ENCODE measurements at regions not wholly inside any gene's neighbourhood (a gene's known extent, or its start where the extent isn't known, plus 50 kb on each side); places are given as distances from the start of the nearest gene placed in this dataset.

- DNase-seq, result no peak
These were observed 329.0 kb downstream of the C11orf87 start for GRCh38 chr11:109750964-109751363.

GRCh38 chr11:109752212-109752825 is 330.3 kb downstream of the C11orf87 start:
- no peak for DNase-seq

GRCh38 chr11:109756521-109756920 is 334.5 kb downstream of the C11orf87 start:
- DNase-seq, result no peak

DNA sequence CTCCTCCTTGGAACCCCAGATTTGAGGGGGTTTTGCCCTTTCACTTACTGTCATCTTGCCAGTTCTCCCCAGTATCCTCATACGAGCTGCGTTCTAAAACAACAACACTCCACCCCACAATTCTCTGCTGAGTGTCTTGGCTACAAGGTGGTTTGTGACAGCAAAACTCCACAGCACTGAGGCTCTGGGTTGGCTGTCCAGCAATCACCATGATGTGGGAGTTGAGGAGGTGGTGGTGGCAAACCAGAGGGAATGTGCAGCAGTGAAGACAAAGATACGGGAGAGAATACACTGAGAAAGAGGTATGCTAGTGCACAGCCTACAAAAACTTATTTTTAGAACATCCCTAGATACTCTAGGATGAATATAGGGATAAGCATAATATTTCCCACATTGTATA is 335.0 kb downstream of the C11orf87 start:
- no peak for DNase-seq

DNA sequence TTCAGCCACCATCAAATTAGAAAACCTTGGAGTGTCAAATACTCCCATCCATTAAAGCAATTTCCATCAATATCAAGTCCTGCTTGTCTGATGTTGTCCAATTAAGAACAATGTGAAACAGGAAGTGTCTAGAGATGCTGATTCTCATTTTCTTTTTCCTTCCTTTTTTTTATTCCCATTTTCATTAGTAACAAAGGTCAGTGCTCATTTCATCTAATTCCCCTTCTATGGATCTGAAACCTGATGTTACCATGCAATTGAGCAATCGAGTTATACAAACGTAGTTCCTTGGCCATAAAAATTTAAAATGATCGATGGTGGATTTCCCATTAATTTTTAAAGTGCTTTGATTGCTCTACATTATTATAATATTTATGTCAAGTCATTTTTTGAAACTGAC is 330.6 kb upstream of the ZC3H12C start:
- no peak for DNase-seq

DNA sequence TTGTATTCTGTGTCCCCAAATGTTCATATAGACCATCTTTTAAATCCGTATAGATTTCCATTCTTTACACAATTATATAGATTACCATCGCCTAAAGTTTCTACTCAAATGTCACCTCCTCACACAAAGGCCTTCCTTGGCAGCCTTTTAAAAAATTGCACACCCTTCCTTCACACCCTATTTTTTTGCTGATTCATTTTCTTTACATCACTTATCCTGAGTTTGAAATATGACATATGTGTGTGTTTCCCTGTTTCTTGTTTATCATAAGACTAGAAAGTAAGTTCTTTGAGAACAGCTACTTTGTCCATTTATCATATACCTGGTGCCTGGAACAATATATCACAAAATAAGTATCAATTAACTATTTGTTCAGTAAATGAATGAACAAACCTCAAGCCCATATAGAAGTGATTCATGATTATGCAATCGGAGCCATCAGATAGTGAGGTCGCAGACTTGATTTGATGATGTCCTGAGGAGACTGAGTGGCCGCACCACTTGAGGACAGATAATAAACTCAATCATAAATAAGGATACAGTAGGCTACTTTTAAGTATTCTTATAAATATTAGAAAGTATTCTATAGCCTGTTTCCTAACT is 327.4 kb upstream of the ZC3H12C start:
- no peak for DNase-seq

DNA sequence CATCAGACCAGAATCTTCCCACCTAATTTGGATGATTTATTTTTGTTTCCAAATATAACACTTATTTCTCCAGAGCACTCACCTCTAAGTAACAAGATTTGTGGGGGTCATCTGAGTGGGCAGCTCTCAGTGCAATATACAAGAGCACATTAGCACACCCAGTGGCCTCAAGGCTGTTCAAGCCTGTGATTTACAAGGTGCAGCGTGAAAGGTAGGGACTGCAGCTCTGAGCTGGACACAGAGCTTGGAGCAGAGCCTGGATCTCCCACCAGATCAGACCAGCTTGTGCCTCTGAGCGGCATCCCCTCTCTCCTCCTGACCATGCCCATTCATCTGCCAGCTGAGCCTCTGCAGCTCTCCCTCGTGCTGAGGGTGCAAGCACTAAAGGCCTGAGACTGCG is 323.3 kb upstream of the ZC3H12C start:
- DNase-seq, result no peak

- no peak for DNase-seq
These were observed 322.9 kb upstream of the ZC3H12C start for GRCh38 chr11:109770323-109770722.

DNA sequence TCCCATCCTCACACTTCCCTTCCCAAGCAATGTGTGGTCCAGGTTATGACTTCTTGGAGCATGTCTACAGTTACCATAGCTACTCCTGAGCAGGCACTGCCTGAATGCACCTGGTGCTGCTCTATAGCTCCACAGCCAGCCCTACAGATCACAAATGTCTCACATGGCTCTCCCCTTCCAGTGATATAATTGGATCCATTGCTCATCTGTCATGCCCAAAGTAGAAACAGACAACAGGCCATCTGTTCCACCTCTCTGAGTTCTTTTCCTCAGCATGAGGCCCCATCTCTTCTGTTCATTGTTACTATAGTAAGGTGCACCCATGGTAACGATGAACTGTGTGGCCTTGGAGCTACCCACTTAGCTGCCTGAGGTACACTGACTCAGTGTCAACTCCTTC is 320.3 kb upstream of the ZC3H12C start:
- DNase-seq, result no peak

DNA sequence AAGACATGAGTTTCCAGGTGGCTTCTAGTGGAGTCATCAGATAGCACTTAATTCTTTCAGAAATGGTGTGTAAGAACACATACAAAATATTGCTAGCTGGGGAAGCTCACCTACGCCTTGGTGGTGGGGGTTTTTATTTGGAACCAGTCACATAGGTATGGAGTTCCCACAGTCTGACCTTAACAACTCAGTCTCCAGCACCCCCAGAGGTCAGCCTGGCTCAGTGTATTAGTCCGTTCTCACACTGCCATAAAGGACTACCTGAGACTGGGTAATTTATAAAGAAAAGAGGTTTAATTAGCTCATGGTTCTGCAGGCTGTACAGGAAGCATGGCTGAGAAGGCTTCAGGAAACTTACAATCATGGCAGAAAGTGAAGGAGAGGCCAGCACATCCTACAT is 317.5 kb upstream of the ZC3H12C start:
- no peak for DNase-seq

DNA sequence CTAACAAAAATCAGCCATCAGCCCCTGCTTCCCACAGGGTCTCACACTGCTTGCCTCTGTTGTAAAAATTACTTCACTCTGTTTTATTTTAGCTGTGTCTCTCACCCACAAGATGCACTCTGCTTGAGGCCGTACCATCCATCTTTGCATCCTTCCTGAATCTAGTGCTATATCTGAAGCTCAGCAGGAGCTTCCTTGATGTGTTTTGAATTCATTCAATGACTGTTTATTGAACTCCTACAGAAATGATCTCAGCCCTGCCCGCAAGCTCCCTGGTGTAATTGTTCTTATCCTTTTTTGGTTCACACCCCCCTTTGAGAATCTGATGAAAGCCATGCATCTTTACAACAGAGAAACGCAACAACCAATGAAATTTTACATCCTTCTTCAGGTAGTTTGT is 310.2 kb upstream of the ZC3H12C start:
- DNase-seq, result no peak

GRCh38 chr11:109783840-109784239 is 309.4 kb upstream of the ZC3H12C start:
- no peak for DNase-seq

DNA sequence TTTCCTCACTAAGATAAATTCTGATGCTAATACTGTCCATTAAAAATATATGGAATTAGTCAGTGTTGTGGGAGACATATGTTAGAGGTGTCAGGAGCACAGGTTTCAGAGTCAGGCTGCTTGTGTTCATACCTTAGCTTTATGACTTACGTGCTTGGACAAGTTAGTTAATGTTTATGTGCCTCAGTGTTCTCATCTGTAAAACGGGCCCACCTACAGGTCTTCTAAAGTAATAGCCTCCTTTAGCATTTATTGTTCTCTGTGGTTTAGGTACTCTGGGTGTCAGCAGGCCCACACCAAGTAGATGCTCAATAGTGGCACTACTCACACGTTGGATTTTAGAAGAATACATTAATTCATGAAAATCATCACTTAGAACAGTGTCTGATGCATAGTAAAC is 308.7 kb upstream of the ZC3H12C start:
- DNase-seq, result no peak

GRCh38 chr11:109785198-109785597 is 308.0 kb upstream of the ZC3H12C start:
- no peak for DNase-seq

DNA sequence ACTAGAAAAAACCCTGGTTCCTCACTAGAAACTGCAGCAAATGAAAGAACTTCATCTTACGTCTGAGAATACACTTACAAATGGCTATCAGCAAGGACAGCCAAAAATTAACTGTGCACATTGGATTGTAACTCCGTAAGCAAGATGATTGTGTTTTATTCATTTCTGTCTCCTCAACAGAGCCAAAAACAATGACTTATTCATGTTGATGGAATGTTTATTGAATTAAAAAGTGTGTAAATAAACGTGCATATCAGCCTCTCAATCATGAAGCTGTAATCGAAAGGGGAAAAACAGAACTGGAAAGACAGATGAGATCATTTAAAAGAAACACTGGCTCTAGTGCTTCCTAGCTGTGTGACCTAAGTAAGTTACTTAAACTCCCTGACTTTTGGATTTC is 307.5 kb upstream of the ZC3H12C start:
- peak; percentile 75 for DNase-seq

DNA sequence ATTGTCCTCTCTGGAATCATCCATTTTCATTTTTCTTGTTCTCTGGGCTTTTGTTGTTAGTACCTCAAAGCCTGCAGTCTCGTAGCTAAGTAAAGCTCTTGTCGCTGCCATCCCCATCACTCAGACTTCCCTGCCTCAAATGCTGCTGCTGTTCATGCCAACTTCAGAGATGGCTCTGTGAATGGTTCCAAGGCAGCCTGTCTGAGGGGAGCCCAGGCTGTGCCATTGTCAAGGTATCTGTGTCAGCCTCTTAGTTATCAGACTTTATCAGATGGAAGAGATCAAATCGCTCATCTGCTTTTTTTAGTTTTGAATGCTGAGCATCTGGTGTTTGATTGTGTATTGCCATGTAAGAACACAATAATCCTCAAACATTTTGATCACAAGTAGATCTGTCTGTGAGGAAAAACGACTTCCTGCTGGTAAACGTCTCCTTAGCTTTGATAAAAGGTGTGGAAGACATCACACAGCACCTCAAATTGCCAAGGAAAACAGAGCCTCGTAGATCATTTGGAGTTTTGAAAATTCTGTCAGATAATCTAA is 304.2 kb upstream of the ZC3H12C start:
- no peak for DNase-seq

DNA sequence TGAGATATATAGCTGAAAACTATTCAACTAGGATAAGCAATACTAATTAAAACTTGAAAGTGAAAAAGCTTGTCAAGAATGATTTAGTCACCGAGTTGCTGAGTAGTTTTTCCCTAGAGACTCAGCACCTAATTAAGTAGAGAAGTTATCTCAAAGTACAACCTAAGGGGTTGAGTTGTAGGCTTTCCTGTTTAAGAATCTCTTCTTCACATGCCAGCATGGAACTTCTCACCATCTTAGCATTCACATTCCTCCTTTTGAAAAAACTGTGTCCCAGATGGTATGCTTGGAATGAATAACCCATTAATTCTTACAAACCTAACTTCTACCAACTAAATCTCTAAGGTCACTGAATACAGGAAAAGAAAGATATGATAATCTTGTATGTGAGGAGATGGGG is 303.3 kb upstream of the ZC3H12C start:
- DNase-seq, result no peak

GRCh38 chr11:109791337-109791736 is 301.9 kb upstream of the ZC3H12C start:
- DNase-seq, result no peak

DNA sequence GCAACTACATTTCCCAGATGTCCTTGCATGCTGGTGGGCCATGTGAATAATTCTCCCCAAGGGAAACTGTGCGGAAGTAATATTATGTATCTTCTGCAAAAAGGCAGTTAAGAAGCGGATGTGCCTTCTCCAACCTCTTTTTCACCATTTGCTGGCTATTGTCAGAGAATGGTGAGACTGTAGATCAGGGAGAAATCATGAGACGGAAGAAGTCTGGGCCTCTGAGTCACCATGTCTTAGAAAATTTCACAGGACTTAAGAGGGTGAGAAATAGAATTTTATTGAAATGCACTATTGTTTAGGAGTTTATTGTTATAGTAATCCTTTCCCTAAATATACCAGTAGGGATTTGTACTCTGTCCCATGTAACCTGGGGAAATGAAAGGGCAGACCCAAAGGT is 298.7 kb upstream of the ZC3H12C start:
- DNase-seq, result no peak

- DNase-seq, result no peak
These were observed 298.0 kb upstream of the ZC3H12C start for GRCh38 chr11:109795234-109795633.

- no peak for DNase-seq
These were observed 296.9 kb upstream of the ZC3H12C start for GRCh38 chr11:109796253-109796652.

DNA sequence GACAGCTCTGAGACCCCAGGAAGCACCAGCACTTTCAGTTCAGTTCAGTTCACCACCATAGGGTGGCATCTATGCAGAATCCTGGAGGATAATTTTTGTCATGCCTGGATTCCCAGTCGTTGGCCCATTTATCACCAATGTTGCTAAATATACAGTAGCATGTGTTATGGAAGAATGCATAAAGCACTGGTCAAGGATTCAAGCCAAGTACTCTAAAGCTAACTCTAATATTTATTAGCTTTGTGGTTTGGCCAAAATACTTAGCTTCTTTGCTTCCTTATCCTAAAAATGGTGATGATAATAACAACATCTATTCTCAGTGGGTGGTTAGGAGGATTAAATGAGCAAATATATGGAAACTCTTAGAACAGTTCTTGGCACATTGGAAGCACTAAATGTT is 294.7 kb upstream of the ZC3H12C start:
- no peak for DNase-seq

GRCh38 chr11:109799604-109800003 is 293.6 kb upstream of the ZC3H12C start:
- no peak for DNase-seq

GRCh38 chr11:109804911-109805310 is 288.3 kb upstream of the ZC3H12C start:
- no peak for DNase-seq

Data from skin of body (tissue), 1 donor.